COLO668 (cell line): ENCODE measurements at regions not wholly inside any gene's neighbourhood (a gene's known extent, or its start where the extent isn't known, plus 50 kb on each side); places are given as distances from the start of the nearest gene placed in this dataset.
"Not testable (repeated sequence)": the region's sequence is repeated elsewhere in the genome, so short reads cannot be mapped to it uniquely, and the experiment has no call there.

Experiments used
- DNase-seq: peaks from one replicate; lab custom pipeline; 2025; ENCODE audit not compliant: unreplicated experiment; lab: John Stamatoyannopoulos, UW

DNA sequence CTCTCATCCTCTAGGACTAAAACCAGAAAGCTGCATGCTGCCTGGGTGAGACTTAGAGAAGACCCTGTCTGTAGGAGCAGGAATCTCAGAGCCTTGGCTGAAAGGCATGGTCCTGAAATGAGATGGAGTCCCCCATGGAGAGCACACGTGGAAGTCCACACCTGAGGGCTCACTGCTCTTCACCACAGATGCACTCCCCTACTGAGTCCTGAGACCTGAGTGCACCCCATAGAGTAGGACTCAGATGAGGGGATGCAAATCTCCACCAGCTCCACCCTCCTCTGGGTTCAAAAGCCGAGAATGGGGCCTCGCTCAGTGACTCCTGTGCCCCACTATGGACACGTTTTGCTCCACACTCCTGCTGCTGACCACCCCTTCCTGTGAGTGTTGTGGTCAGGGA is 171.4 kb upstream of the TP53TG3 start:
- not testable (repeated sequence) for DNase-seq

DNA sequence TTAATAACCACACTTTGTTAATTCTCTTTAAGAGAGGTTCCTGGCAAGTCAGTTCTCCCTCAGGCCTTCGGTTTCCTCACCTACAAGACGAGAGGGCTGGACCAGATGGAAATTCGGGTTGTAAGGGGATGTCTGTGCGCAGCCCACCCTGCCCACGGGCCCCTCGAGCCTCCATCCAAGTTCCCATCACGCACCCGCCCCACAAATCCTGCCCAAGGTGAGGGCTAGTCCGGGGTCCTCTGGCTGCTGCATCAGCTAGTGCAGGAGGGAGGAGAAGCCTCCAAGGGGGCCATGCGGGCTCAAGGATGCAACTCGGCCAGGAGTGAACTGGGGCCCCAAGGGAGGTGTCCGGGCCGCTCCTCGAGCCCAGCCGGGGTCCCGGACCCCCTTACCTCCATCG is 169.6 kb upstream of the TP53TG3 start:
- not testable (repeated sequence) for DNase-seq

DNA sequence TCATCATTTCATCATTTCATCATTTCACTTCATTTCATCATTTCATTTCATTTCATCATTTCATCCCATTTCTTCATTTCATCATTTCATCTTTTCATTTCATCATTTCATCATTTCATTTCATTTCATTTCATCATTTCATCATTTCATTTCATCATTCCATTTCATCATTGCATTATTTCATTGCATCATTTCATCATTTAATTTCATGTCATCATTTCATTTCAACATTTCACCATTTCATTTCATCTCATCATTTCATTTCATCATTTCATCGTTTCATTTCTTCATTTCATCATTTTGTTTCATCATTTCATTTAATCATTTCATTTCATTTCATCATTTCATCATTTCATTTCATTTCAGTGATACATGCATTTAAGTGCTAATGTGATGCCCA is 166.9 kb upstream of the TP53TG3 start:
- not testable (repeated sequence) for DNase-seq

DNA sequence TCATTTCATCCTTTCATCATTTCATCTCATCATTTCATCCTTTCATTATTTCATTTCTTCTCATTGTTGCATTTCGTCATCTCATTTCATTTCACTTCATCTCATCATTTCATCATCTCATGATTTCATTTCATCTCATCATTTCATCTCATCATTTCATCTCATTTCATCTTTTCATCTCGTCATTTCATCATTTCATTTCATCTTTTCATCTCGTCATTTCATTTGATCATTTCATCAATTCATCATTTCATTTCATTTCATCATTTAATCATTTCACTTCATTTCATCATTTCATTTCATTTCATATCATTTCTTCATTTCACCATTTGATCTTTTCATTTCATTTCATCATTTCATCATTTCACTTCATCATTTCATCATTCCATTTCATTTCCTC is 131.3 kb upstream of the TP53TG3 start:
- DNase-seq = not testable (repeated sequence)

DNA sequence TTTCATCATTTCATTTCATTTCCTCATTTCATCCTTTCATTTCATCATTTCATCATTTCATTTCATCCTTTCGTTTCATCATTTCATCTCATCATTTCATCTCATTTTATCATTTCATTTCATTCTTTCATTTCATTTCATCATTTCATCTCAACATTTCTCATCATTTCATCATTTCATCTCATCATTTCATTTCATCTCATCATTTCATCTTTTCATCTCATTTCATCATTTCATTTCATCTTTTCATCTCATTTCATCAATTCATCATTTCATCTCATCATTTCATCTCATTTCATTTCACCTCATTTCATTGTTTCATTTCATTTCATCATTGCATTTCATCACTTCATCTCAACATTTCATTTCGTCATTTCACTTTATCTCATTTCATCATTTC is 129.7 kb upstream of the TP53TG3 start:
- not testable (repeated sequence) for DNase-seq
